Fibroblast of lung (primary cell): ENCODE measurements at regions not wholly inside any gene's neighbourhood (a gene's known extent, or its start where the extent isn't known, plus 50 kb on each side); places are given as distances from the start of the nearest gene placed in this dataset.
A peak's percentile ranks its signal among the peaks of the same experiment; 100 is the strongest.

ENCODE experiments used
- DNase-seq, 2 donors: peaks; one replicate each; pipeline versions ENCODE4 v3.0.0 to v3.0.0-alpha.2; 2010; ENCODE audit warnings: low read depth in 2 of 2
- H2AFZ ChIP-seq: 2 replicates; pipeline ENCODE4 v1.5.1; 2012; ENCODE audit warnings: low read length, control low read depth, inconsistent platforms
- H3K27ac ChIP-seq: 2 replicates; pipeline ENCODE4 v1.5.1; 2011; ENCODE audit warnings: low read length, control low read depth; ENCODE audit not compliant: insufficient read depth
- H3K27me3 ChIP-seq: 2 replicates; pipeline ENCODE4 v1.5.1; 2011; ENCODE audit warnings: mild to moderate bottlenecking, low read length; ENCODE audit not compliant: control insufficient read depth, insufficient read depth
- H3K36me3 ChIP-seq: 2 replicates; pipeline ENCODE4 v1.5.1; 2011; ENCODE audit warnings: low read length; ENCODE audit not compliant: control insufficient read depth, insufficient read depth
- H3K4me1 ChIP-seq: 2 replicates; pipeline ENCODE4 v1.5.1; 2011; ENCODE audit warnings: low read length; ENCODE audit not compliant: control insufficient read depth, insufficient read depth; ENCODE audit errors: extremely low read depth
- H3K4me2 ChIP-seq: 2 replicates; pipeline ENCODE4 v1.5.1; 2011; ENCODE audit warnings: low read length, control low read depth; ENCODE audit not compliant: insufficient read depth; ENCODE audit errors: extremely low read depth
- H3K4me3 ChIP-seq, 4 experiments: fragments of 200-600 bp in 1 of 4; sonication (generic) in 1 of 4; replicated peaks in 1 of 4; 2 replicates each; pipeline ENCODE4 v1.5.1; 2011 to 2016; ENCODE audit warnings: low read length in 4 of 4, low read depth in 3 of 4, mild to moderate bottlenecking in 3 of 4, control low read depth in 2 of 4, inconsistent platforms in 1 of 4, mixed read lengths in 1 of 4; ENCODE audit not compliant: insufficient read depth in 1 of 4; ENCODE audit errors: control extremely low read depth in 1 of 4
- H3K79me2 ChIP-seq: 2 replicates; pipeline ENCODE4 v1.5.1; 2012; ENCODE audit warnings: mild to moderate bottlenecking, low read length, inconsistent platforms; ENCODE audit not compliant: control insufficient read depth, insufficient read depth
- H3K9ac ChIP-seq: 2 replicates; pipeline ENCODE4 v1.5.1; 2011; ENCODE audit warnings: mild to moderate bottlenecking, low read length, control low read depth; ENCODE audit not compliant: insufficient read depth
- H3K9me3 ChIP-seq: 2 replicates; pipeline ENCODE4 v1.5.1; 2012; ENCODE audit warnings: low read depth, low read length; ENCODE audit not compliant: control insufficient read depth, insufficient read depth
- H4K20me1 ChIP-seq: 2 replicates; pipeline ENCODE4 v1.5.1; 2011; ENCODE audit warnings: low read length; ENCODE audit not compliant: control insufficient read depth, insufficient read depth; ENCODE audit errors: extremely low read depth
- EZH2 ChIP-seq: IDR thresholded peaks from 2 replicates; pipeline ENCODE4 v1.5.1; 2012; ENCODE audit warnings: low read length, control low read depth, mild to moderate bottlenecking; ENCODE audit errors: missing control alignments
- TF ChIP-seq, protein P1 (sequence below), 2 donors: IDR thresholded peaks in 1 of 2; conservative IDR thresholded peaks in 1 of 2; 1 replicate in 1 of 2; 2 replicates in 1 of 2; pipeline ENCODE4 v1.5.1; 2011 to 2012; ENCODE audit warnings: low read length in 2 of 2, control low read depth in 1 of 2, inconsistent platforms in 1 of 2, low read depth in 1 of 2, mild to moderate bottlenecking in 1 of 2

DNA sequence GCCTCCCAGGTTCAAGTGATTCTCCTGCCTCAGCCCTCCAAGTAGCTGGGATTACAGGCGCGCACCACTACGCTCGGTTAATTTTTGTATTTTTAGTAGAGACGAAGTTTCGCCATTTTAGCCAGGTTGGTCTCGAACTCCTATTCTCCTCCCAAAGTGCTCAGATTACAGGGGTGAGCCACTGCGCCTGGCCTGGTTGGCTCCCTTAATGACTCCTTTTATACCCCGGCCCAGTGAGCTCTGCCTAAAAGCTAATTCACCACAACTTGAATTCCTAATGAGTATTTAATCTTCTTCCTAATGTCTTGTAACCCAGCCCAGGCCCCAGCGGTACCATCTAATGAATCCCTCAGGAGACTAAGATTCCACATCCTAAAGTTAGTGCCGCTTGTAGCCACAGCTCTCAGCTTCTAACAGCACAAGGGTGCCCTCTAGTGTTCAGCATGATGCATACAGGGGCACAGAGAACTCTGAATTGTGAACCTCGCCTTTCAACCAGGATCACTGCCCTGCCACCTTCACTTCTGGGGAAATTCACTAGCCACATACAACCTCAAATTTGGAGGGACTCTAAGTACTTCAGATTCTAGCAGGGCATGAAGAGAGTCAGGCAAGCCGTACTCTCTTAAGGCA is 89.5 kb downstream of the OR13H1 start:
- Histone ChIP-seq H2AFZ (no peak overlapping the region), H3K27ac (no peak overlapping the region), H4K20me1 (no peaks in the 10 kb centered on the region), H3K4me3 (no peak overlapping the region), H3K79me2 (no peaks in the 10 kb centered on the region), H3K27me3 (no peaks in the 10 kb centered on the region), H3K36me3 (no peaks in the 10 kb centered on the region), H3K9ac (no peak overlapping the region), H3K9me3 (no peaks in the 10 kb centered on the region), H3K4me1 (no peaks in the 10 kb centered on the region), H3K4me2 (no peak overlapping the region)
- TF ChIP-seq, protein P1, sequence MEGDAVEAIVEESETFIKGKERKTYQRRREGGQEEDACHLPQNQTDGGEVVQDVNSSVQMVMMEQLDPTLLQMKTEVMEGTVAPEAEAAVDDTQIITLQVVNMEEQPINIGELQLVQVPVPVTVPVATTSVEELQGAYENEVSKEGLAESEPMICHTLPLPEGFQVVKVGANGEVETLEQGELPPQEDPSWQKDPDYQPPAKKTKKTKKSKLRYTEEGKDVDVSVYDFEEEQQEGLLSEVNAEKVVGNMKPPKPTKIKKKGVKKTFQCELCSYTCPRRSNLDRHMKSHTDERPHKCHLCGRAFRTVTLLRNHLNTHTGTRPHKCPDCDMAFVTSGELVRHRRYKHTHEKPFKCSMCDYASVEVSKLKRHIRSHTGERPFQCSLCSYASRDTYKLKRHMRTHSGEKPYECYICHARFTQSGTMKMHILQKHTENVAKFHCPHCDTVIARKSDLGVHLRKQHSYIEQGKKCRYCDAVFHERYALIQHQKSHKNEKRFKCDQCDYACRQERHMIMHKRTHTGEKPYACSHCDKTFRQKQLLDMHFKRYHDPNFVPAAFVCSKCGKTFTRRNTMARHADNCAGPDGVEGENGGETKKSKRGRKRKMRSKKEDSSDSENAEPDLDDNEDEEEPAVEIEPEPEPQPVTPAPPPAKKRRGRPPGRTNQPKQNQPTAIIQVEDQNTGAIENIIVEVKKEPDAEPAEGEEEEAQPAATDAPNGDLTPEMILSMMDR (conservative IDR thresholded peaks at IDR 0.05 in 1 of 2, IDR thresholded peaks at IDR 0.05 in 1 of 2; ENCODE audit: low read depth in 1 of 2, low read length in 2 of 2) = peak; percentile 60 to 79
- no peak for TF ChIP-seq EZH2
- DNase-seq = peak; percentile 27 to 65

DNA sequence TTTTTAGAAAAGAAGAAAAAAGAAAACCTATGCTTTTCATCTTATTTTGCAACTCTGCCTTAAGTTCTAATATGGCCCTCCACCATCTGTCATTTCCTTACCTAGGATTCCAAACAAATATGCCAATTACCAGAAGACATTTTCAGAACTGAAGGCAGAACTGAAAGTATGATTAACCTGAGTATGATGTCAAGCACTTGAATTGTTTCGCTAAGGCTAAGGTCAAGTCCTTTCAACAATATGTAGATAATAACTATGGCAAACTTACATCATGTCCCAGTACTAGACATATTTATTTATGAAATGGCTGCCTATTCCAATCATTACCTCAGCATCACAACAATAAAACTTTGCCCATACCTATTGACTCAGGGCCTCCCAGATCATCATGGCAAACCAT is 91.0 kb downstream of the OR13H1 start:
- H3K4me3 ChIP-seq = no peak overlapping the region
- H3K9me3 ChIP-seq = no peaks in the 10 kb centered on the region
- no peak for DNase-seq
- H2AFZ ChIP-seq = no peak overlapping the region
- no peaks in the 10 kb centered on the region for H3K79me2 ChIP-seq
- H3K36me3 ChIP-seq = no peaks in the 10 kb centered on the region
- no peak overlapping the region for H3K4me2 ChIP-seq
- H3K4me1 ChIP-seq = no peaks in the 10 kb centered on the region
- no peak overlapping the region for H3K9ac ChIP-seq
- TF ChIP-seq, protein P1 (conservative IDR thresholded peaks at IDR 0.05 in 1 of 2, IDR thresholded peaks at IDR 0.05 in 1 of 2; ENCODE audit: low read depth in 1 of 2, low read length in 2 of 2) = no peak
- TF ChIP-seq EZH2 = no peak
- no peaks in the 10 kb centered on the region for H3K27me3 ChIP-seq
- no peaks in the 10 kb centered on the region for H4K20me1 ChIP-seq
- no peak overlapping the region for H3K27ac ChIP-seq

DNA sequence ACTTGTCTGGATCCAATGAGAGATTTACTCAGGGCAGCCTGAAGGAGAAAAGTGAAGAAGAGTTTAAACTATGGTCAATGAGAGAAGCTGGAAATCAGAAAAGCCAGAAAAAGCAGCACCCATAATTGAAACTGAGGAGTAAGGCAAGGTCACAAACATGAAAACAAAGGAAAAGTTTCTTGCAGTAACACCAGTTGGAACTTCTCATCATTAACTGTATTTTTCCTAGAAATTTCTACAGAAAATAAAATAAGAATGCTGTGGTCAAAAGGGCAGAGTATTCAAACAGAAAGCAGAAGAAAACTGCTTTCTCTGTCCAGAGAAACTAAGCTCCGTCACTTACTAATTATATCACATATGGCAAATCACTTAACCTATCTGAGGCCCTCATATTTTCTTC is 102.2 kb downstream of the OR13H1 start:
- no peak overlapping the region for H3K4me3 ChIP-seq
- no peaks in the 10 kb centered on the region for H3K9me3 ChIP-seq
- no peak overlapping the region for H2AFZ ChIP-seq
- H3K36me3 ChIP-seq = no peaks in the 10 kb centered on the region
- H4K20me1 ChIP-seq = no peaks in the 10 kb centered on the region
- no peak overlapping the region for H3K27ac ChIP-seq
- H3K79me2 ChIP-seq = no peaks in the 10 kb centered on the region
- no peaks in the 10 kb centered on the region for H3K27me3 ChIP-seq
- no peak for DNase-seq
- no peaks in the 10 kb centered on the region for H3K4me1 ChIP-seq
- H3K4me2 ChIP-seq = no peak overlapping the region
- no peak for TF ChIP-seq EZH2
- TF ChIP-seq, protein P1 (conservative IDR thresholded peaks at IDR 0.05 in 1 of 2, IDR thresholded peaks at IDR 0.05 in 1 of 2; ENCODE audit: low read depth in 1 of 2, low read length in 2 of 2) = no peak
- no peak overlapping the region for H3K9ac ChIP-seq
